ENCODE measurements at regions not wholly inside any gene's neighbourhood (a gene's known extent, or its start where the extent isn't known, plus 50 kb on each side); places are given as distances from the start of the nearest gene placed in this dataset.

- no peak for DNase-seq (ENCODE audit: low spot score)
Observed at GRCh38 chr3:94990952-94991705, 928.3 kb downstream of the NSUN3 start.

- DNase-seq (ENCODE audit: low spot score) = no peak
Observed at GRCh38 chr3:94996743-94997142, 933.9 kb downstream of the NSUN3 start.

GRCh38 chr3:95002438-95003046 is 939.7 kb downstream of the NSUN3 start:
- DNase-seq (ENCODE audit: low spot score) = no peak

GRCh38 chr3:95028688-95029087 is 965.8 kb downstream of the NSUN3 start:
- DNase-seq (ENCODE audit: low spot score) = no peak

- DNase-seq (ENCODE audit: low spot score) = no peak
Observed at GRCh38 chr3:95029644-95030043, 966.8 kb downstream of the NSUN3 start.

- no peak for DNase-seq (ENCODE audit: low spot score)
Observed at GRCh38 chr3:95036526-95037021, 973.7 kb downstream of the NSUN3 start.

GRCh38 chr3:95037097-95037496 is 974.2 kb downstream of the NSUN3 start:
- DNase-seq (ENCODE audit: low spot score) = no peak

- DNase-seq (ENCODE audit: low spot score) = no peak
Observed at GRCh38 chr3:95037927-95038326, 975.1 kb downstream of the NSUN3 start.

- no peak for DNase-seq (ENCODE audit: low spot score)
Observed at GRCh38 chr3:95044101-95044500, 981.2 kb downstream of the NSUN3 start.

GRCh38 chr3:95048564-95048963 is 985.7 kb downstream of the NSUN3 start:
- DNase-seq (ENCODE audit: low spot score) = no peak

- DNase-seq (ENCODE audit: low spot score) = no peak
Observed at GRCh38 chr3:95049841-95050240, 987.0 kb downstream of the NSUN3 start.

- DNase-seq (ENCODE audit: low spot score) = no peak
Observed at GRCh38 chr3:95055288-95055687, 992.4 kb downstream of the NSUN3 start.

- DNase-seq (ENCODE audit: low spot score) = no peak
Observed at GRCh38 chr3:95082191-95082590, 1019.3 kb downstream of the NSUN3 start.

GRCh38 chr3:95084738-95085137 is 1021.9 kb downstream of the NSUN3 start:
- DNase-seq (ENCODE audit: low spot score) = no peak

- no peak for DNase-seq (ENCODE audit: low spot score)
Observed at GRCh38 chr3:95088464-95088863, 1025.6 kb downstream of the NSUN3 start.

GRCh38 chr3:95097493-95097892 is 1034.6 kb downstream of the NSUN3 start:
- DNase-seq (ENCODE audit: low spot score) = no peak

GRCh38 chr3:95120921-95121320 is 1058.1 kb downstream of the NSUN3 start:
- DNase-seq (ENCODE audit: low spot score) = no peak

- no peak for DNase-seq (ENCODE audit: low spot score)
Observed at GRCh38 chr3:95123104-95123503, 1060.2 kb downstream of the NSUN3 start.

- DNase-seq (ENCODE audit: low spot score) = no peak
Observed at GRCh38 chr3:95134693-95135413, 1072.0 kb downstream of the NSUN3 start.

- DNase-seq (ENCODE audit: low spot score) = no peak
Observed at GRCh38 chr3:95148107-95148506, 1085.2 kb downstream of the NSUN3 start.

- no peak for DNase-seq (ENCODE audit: low spot score)
Observed at GRCh38 chr3:95151590-95151989, 1088.7 kb downstream of the NSUN3 start.

GRCh38 chr3:95154766-95155165 is 1091.9 kb downstream of the NSUN3 start:
- no peak for DNase-seq (ENCODE audit: low spot score)

GRCh38 chr3:95162794-95163193 is 1099.9 kb downstream of the NSUN3 start:
- no peak for DNase-seq (ENCODE audit: low spot score)
